ENCODE measurements at regions not wholly inside any gene's neighbourhood (a gene's known extent, or its start where the extent isn't known, plus 50 kb on each side); places are given as distances from the start of the nearest gene placed in this dataset.

- H3K27me3 ChIP-seq: no peaks in the 10 kb centered on the region
- no peak for TF ChIP-seq POLR2A (IDR thresholded peaks at IDR 0.05)
- TF ChIP-seq CTCF (IDR thresholded peaks at IDR 0.05): no peak
- intact Hi-C loops (cut with DNase I): no loop called here
- H3K9me3 ChIP-seq: no peaks in the 10 kb centered on the region
- no peaks in the 10 kb centered on the region for H3K36me3 ChIP-seq
- no peak for DNase-seq
- H3K4me3 ChIP-seq: no peak overlapping the region
- H3K4me1 ChIP-seq: peaks cover 13 to 54% (median 16%) of the 10 kb centered on the region in 3 donors
- H3K27ac ChIP-seq: peak overlapping the region in 2 of 4 donors; percentile 86
- WGBS, 2 donors: 89 to 93% methylated on average over 2 of the region's 2 CpGs
These were observed 87.3 kb downstream of the RSPH3 start for GRCh38 chr6:158912655-158913054.

GRCh38 chr6:158911746-158912480, 88.1 kb downstream of the RSPH3 start:
- no peak for TF ChIP-seq CTCF (IDR thresholded peaks at IDR 0.05)
- TF ChIP-seq POLR2A (IDR thresholded peaks at IDR 0.05): no peak
- Histone ChIP-seq H3K4me1 (peaks cover 13 to 61% (median 16%) of the 10 kb centered on the region in 3 donors), H3K9me3 (no peaks in the 10 kb centered on the region), H3K27ac (peak overlapping the region in 3 of 4 donors; percentile 0 to 86 (median 86)), H3K4me3 (no peak overlapping the region), H3K27me3 (no peaks in the 10 kb centered on the region), H3K36me3 (no peaks in the 10 kb centered on the region)
- DNase-seq: no peak
- intact Hi-C loops (cut with DNase I): no loop called here
- WGBS, 2 donors: 56 to 60% methylated on average over 5 of the region's 5 CpGs

- H3K27me3 ChIP-seq: no peaks in the 10 kb centered on the region
- peak overlapping the region in 1 of 4 donors; percentile 5 for H3K4me3 ChIP-seq
- TF ChIP-seq CTCF (IDR thresholded peaks at IDR 0.05) (no peak), POLR2A (IDR thresholded peaks at IDR 0.05) (no peak)
- peaks cover 0 to 8% (median 2%) of the 10 kb centered on the region in 3 donors for H3K9me3 ChIP-seq
- H3K4me1 ChIP-seq: peaks cover 13 to 61% (median 16%) of the 10 kb centered on the region in 3 donors
- no peak for DNase-seq
- intact Hi-C loops (cut with DNase I): no loop called here
- WGBS, 2 donors: 32 to 34% methylated on average over 10 to 12 of the region's 12 CpGs
- no peaks in the 10 kb centered on the region for H3K36me3 ChIP-seq
- H3K27ac ChIP-seq: peak overlapping the region; percentile 49 to 86 (median 83)
These were observed 89.2 kb downstream of the RSPH3 start for GRCh38 chr6:158910484-158911440.

- peaks cover 13 to 61% (median 16%) of the 10 kb centered on the region in 3 donors for H3K4me1 ChIP-seq
- peak overlapping the region in 3 of 4 donors; percentile 80 to 86 (median 86) for H3K27ac ChIP-seq
- TF ChIP-seq CTCF (IDR thresholded peaks at IDR 0.05) (no peak), POLR2A (IDR thresholded peaks at IDR 0.05) (no peak)
- H3K27me3 ChIP-seq: no peaks in the 10 kb centered on the region
- 45 to 66% methylated on average over 13 of the region's 13 CpGs for WGBS, 2 donors
- no peak for DNase-seq
- H3K36me3 ChIP-seq: no peaks in the 10 kb centered on the region
- intact Hi-C loops (cut with DNase I): no loop called here
- H3K4me3 ChIP-seq: peak overlapping the region in 1 of 4 donors; percentile 5
- peaks cover 0 to 16% (median 11%) of the 10 kb centered on the region in 3 donors for H3K9me3 ChIP-seq
These were observed 90.1 kb downstream of the RSPH3 start for GRCh38 chr6:158909938-158910337.

Data from esophagus squamous epithelium (tissue), 5 donors.